ENCODE measurements at regions not wholly inside any gene's neighbourhood (a gene's known extent, or its start where the extent isn't known, plus 50 kb on each side); places are given as distances from the start of the nearest gene placed in this dataset.

GRCh38 chr2:8278709-8279354 lies 403.0 kb upstream of the ID2 start:
- Histone ChIP-seq H3K27me3 (ENCODE audit: control insufficient read depth in 4 of 4, insufficient read depth in 4 of 4, low read length in 3 of 4) (no peaks in the 10 kb centered on the region), H3K9me3 (ENCODE audit: control insufficient read depth in 4 of 4, low read length in 3 of 4) (no peaks in the 10 kb centered on the region), H3K9ac (ENCODE audit: low read depth in 1 of 2, low read length in 2 of 2) (no peak overlapping the region), H3K4me3 (ENCODE audit: low read depth in 1 of 3, low read length in 3 of 3) (no peak overlapping the region), H3K36me3 (ENCODE audit: control insufficient read depth in 4 of 4, insufficient read depth in 3 of 4, low read depth in 1 of 4, low read length in 3 of 4) (no peaks in the 10 kb centered on the region), H3K4me1 (ENCODE audit: control insufficient read depth in 4 of 4, insufficient read depth in 4 of 4, low read length in 3 of 4) (peaks cover 0 to 6% (median 4%) of the 10 kb centered on the region in 4 donors), H3K27ac (ENCODE audit: low read depth in 1 of 2, low read length in 2 of 2) (no peak overlapping the region)
- 95% methylated on average over 10 of the region's 10 CpGs for WGBS
- no peak for DNase-seq (ENCODE audit: low spot score)
- no peak for TF ChIP-seq JUND (IDR thresholded peaks at IDR 0.05)
- no peak for TF ChIP-seq ATF3 (IDR thresholded peaks at IDR 0.05)
- no peak for TF ChIP-seq FOXA2 (IDR thresholded peaks at IDR 0.05)
- TF ChIP-seq REST (IDR thresholded peaks at IDR 0.05), result no peak
- TF ChIP-seq YY1 (IDR thresholded peaks at IDR 0.05), result no peak
- TF ChIP-seq RXRA (IDR thresholded peaks at IDR 0.05), result no peak
- TF ChIP-seq RAD21 (IDR thresholded peaks at IDR 0.05), result no peak

GRCh38 chr2:8279506-8279905 lies 402.4 kb upstream of the ID2 start:
- H3K27me3 ChIP-seq (ENCODE audit: control insufficient read depth in 4 of 4, insufficient read depth in 4 of 4, low read length in 3 of 4), result no peaks in the 10 kb centered on the region
- WGBS, result 97% methylated on average over 9 of the region's 9 CpGs
- no peak overlapping the region for H3K9ac ChIP-seq (ENCODE audit: low read depth in 1 of 2, low read length in 2 of 2)
- H3K4me3 ChIP-seq (ENCODE audit: low read depth in 1 of 3, low read length in 3 of 3), result no peak overlapping the region
- DNase-seq (ENCODE audit: low spot score), result no peak
- peaks cover 0 to 6% (median 4%) of the 10 kb centered on the region in 4 donors for H3K4me1 ChIP-seq (ENCODE audit: control insufficient read depth in 4 of 4, insufficient read depth in 4 of 4, low read length in 3 of 4)
- no peak overlapping the region for H3K27ac ChIP-seq (ENCODE audit: low read depth in 1 of 2, low read length in 2 of 2)
- no peaks in the 10 kb centered on the region for H3K9me3 ChIP-seq (ENCODE audit: control insufficient read depth in 4 of 4, low read length in 3 of 4)
- TF ChIP-seq SP1 (IDR thresholded peaks at IDR 0.05) (no peak), GABPA (IDR thresholded peaks at IDR 0.05 in 1 of 2, conservative IDR thresholded peaks at IDR 0.05 in 1 of 2) (no peak), ATF3 (IDR thresholded peaks at IDR 0.05) (no peak)
- TF ChIP-seq, protein P1, sequence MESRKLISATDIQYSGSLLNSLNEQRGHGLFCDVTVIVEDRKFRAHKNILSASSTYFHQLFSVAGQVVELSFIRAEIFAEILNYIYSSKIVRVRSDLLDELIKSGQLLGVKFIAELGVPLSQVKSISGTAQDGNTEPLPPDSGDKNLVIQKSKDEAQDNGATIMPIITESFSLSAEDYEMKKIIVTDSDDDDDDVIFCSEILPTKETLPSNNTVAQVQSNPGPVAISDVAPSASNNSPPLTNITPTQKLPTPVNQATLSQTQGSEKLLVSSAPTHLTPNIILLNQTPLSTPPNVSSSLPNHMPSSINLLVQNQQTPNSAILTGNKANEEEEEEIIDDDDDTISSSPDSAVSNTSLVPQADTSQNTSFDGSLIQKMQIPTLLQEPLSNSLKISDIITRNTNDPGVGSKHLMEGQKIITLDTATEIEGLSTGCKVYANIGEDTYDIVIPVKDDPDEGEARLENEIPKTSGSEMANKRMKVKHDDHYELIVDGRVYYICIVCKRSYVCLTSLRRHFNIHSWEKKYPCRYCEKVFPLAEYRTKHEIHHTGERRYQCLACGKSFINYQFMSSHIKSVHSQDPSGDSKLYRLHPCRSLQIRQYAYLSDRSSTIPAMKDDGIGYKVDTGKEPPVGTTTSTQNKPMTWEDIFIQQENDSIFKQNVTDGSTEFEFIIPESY (IDR thresholded peaks at IDR 0.05), result no peak
- no peaks in the 10 kb centered on the region for H3K36me3 ChIP-seq (ENCODE audit: control insufficient read depth in 4 of 4, insufficient read depth in 3 of 4, low read depth in 1 of 4, low read length in 3 of 4)

DNA sequence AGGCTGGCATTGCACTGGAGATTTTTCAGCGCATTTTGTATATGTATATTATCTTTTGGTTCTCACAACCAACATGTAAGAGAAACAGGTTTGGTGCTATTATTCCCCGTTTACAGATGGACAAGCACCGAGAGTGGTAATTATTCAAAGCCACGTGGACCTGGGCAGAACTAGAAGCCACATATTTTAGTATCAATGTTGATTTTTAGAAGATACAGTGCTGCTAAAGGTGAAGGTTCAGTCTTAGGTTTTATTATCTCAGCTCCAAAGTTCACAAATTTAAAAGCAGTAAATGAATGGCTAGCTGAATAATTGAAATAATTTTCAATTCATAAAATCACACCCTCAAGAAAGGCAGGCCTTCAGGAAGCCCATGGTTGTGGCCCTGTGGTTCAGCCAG lies 400.6 kb upstream of the ID2 start:
- H3K27ac ChIP-seq (ENCODE audit: low read depth in 1 of 2, low read length in 2 of 2), result no peak overlapping the region
- DNase-seq (ENCODE audit: low spot score), result no peak
- no peaks in the 10 kb centered on the region for H3K27me3 ChIP-seq (ENCODE audit: control insufficient read depth in 4 of 4, insufficient read depth in 4 of 4, low read length in 3 of 4)
- no peak overlapping the region for H3K9ac ChIP-seq (ENCODE audit: low read depth in 1 of 2, low read length in 2 of 2)
- no peaks in the 10 kb centered on the region for H3K9me3 ChIP-seq (ENCODE audit: control insufficient read depth in 4 of 4, low read length in 3 of 4)
- peaks cover 0 to 6% (median 4%) of the 10 kb centered on the region in 4 donors for H3K4me1 ChIP-seq (ENCODE audit: control insufficient read depth in 4 of 4, insufficient read depth in 4 of 4, low read length in 3 of 4)
- TF ChIP-seq, protein P2, sequence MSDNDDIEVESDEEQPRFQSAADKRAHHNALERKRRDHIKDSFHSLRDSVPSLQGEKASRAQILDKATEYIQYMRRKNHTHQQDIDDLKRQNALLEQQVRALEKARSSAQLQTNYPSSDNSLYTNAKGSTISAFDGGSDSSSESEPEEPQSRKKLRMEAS (IDR thresholded peaks at IDR 0.05), result no peak
- TF ChIP-seq HNF4A (conservative IDR thresholded peaks at IDR 0.05) (peak; percentile 71 to 73), YY1 (IDR thresholded peaks at IDR 0.05) (no peak), JUND (IDR thresholded peaks at IDR 0.05) (no peak), RXRA (IDR thresholded peaks at IDR 0.05) (peak; percentile 16 to 23), SP1 (IDR thresholded peaks at IDR 0.05) (no peak), ATF3 (IDR thresholded peaks at IDR 0.05) (no peak), REST (IDR thresholded peaks at IDR 0.05) (no peak), TAF1 (conservative IDR thresholded peaks at IDR 0.05) (no peak)
- H3K36me3 ChIP-seq (ENCODE audit: control insufficient read depth in 4 of 4, insufficient read depth in 3 of 4, low read depth in 1 of 4, low read length in 3 of 4), result no peaks in the 10 kb centered on the region
- WGBS, result 45% methylated on average over 4 of the region's 4 CpGs
- H3K4me3 ChIP-seq (ENCODE audit: low read depth in 1 of 3, low read length in 3 of 3), result no peak overlapping the region
